PC-3 (cell line): ENCODE measurements at regions not wholly inside any gene's neighbourhood (a gene's known extent, or its start where the extent isn't known, plus 50 kb on each side); places are given as distances from the start of the nearest gene placed in this dataset.
A peak's percentile ranks its signal among the peaks of the same experiment; 100 is the strongest.

Source experiments
- EZH2 ChIP-seq: fragments of 300-600 bp; sonication (generic); IDR thresholded peaks from one replicate; pipeline ENCODE4 v1.6.1; 2017; ENCODE audit warnings: antibody characterized with exemption, mild to moderate bottlenecking, low read length; ENCODE audit not compliant: unreplicated experiment
- EZH2phosphoT487 ChIP-seq: fragments of 300-600 bp; sonication (generic); IDR thresholded peaks from 2 replicates; pipeline ENCODE4 v1.6.1; 2018; ENCODE audit warnings: mild to moderate bottlenecking, antibody characterized with exemption, low read length, borderline replicate concordance
- TF ChIP-seq, protein P1 (sequence below): fragments of 300-600 bp; sonication (generic); conservative IDR thresholded peaks from 2 replicates; pipeline ENCODE4 v1.5.1; 2017; ENCODE audit warnings: antibody characterized with exemption, low read depth, mild to moderate bottlenecking, low read length

DNA sequence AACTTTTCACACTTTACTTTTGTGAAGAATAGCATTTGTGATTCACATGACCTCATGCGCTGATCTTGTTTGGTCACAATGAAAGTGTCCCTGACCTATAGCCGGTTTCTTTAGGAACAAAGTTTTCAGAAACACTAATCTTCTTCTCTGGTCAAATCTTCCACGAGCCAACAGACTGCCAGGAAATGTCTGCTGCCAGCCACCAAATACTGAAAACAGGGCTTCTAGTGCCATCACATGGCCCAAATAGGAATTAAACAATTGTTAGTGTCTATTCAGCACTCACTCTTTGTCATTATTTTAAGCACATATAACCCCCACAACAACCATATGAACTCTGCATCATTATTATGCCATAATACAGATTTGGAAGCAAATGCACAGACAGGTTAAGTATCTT, 286.5 kb upstream of the SYT4 start:
- no peak for TF ChIP-seq EZH2phosphoT487
- TF ChIP-seq, protein P1, sequence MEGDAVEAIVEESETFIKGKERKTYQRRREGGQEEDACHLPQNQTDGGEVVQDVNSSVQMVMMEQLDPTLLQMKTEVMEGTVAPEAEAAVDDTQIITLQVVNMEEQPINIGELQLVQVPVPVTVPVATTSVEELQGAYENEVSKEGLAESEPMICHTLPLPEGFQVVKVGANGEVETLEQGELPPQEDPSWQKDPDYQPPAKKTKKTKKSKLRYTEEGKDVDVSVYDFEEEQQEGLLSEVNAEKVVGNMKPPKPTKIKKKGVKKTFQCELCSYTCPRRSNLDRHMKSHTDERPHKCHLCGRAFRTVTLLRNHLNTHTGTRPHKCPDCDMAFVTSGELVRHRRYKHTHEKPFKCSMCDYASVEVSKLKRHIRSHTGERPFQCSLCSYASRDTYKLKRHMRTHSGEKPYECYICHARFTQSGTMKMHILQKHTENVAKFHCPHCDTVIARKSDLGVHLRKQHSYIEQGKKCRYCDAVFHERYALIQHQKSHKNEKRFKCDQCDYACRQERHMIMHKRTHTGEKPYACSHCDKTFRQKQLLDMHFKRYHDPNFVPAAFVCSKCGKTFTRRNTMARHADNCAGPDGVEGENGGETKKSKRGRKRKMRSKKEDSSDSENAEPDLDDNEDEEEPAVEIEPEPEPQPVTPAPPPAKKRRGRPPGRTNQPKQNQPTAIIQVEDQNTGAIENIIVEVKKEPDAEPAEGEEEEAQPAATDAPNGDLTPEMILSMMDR, result peak; percentile 54
- TF ChIP-seq EZH2, result no peak
